Astrocyte of the cerebellum (primary cell): ENCODE measurements at regions not wholly inside any gene's neighbourhood (a gene's known extent, or its start where the extent isn't known, plus 50 kb on each side); places are given as distances from the start of the nearest gene placed in this dataset.

Experiments used
- DNase-seq: peaks from one replicate; pipeline ENCODE4 v3.0.0-alpha.2; 2011; ENCODE audit warnings: low read depth
- H3K4me3 ChIP-seq: 2 replicates; pipeline ENCODE4 v1.5.1; 2011; ENCODE audit warnings: mild to moderate bottlenecking, low read depth, low read length, moderate library complexity
- CTCF ChIP-seq: IDR thresholded peaks from 2 replicates; pipeline ENCODE4 v1.5.1; 2012; ENCODE audit warnings: low read length, low read depth, moderate library complexity, mild to moderate bottlenecking; ENCODE audit errors: missing control alignments
- in situ Hi-C: cut with HindIII; loops from 2 replicates; pipeline ENCODE4 v1.10.0; 2017; ENCODE audit warnings: low sequenced_read_pairs

DNA sequence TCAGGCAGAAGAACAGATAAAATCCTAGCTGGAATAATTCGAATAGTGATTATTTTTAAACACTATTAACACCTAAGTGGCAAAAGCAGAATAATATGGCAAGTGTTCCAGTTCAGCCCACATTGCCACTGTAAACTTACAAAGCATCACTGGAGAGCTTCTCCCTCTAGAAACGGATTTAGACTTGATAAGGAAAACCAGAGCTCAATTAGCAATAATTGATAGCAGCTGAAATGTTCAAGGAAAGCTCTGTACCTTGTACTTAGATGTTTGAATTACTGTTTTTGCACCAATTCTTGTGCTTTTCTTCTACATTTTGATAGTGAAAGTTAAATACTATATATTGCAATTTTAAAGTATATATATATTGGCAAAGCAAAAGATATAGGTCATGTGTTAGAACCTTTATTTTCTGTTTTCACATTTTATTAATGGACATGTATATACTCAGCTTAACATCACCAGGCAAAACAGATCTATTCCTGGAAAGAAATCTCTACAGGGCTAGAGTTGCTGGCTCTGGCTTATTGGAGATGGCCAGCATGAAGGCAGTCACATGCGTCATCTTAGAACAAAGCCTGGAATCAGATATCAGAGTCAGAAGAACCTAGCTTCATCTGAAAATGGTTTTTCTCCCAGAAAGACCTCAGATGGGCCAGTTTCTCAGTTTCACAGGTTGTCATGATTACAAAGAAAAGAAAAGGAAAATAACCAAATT, 149.1 kb upstream of the CTAGE1 start:
- DNase-seq: no peak
- no peak for TF ChIP-seq CTCF
- no peak overlapping the region for H3K4me3 ChIP-seq
- in situ Hi-C loops: loop anchor here (10.0 kb wide), 1 partner anchor 242 kb away; no protein-coding TSS in a partner anchor

DNA sequence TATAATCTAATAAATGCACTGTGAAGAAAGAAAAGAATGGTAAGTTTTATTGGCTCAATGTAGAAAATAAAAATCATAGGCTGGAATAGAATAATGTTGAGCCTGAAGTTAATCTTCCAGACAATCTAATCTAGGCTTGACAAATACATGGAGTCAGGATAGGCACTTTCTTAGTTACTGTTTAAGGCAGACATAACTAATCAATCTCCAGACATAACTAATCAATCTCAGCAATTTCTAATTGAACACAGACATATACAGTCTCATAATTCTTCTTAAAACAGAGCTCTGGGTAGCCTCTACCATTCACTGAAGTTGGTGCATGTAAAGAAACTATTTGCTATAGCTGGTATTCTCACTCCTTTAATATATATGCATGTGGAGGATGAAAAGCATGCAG, 150.1 kb upstream of the CTAGE1 start:
- no peak for TF ChIP-seq CTCF
- H3K4me3 ChIP-seq: no peak overlapping the region
- no peak for DNase-seq
- in situ Hi-C loops: loop anchor here (10.0 kb wide), 1 partner anchor 243 kb away; no protein-coding TSS in a partner anchor

GRCh38 chr18:22570492-22570891, 152.8 kb upstream of the CTAGE1 start:
- no peak for DNase-seq
- no peak for TF ChIP-seq CTCF
- no peak overlapping the region for H3K4me3 ChIP-seq
- in situ Hi-C loops: no loop called here

DNA sequence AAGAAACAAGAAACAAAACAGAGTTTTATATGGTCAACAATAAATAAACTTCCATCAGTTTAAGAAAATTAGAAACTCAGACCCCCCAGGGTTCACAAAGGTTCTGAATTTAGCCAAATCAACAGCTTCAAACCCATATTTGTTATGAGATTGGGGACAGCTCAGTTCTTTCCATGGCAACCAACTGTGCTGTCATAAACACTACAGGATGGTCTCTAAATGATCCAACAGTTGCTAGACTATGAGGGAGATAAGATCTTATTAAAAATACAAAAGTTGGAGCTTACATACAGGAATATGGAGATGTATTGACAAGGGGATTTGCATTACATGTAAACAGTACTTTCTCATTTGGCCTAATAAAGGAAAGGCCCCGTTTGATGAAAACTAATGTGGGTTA, 154.6 kb upstream of the CTAGE1 start:
- no peak overlapping the region for H3K4me3 ChIP-seq
- no peak for DNase-seq
- no peak for TF ChIP-seq CTCF
- in situ Hi-C loops: no loop called here

GRCh38 chr18:22579271-22579670, 161.6 kb upstream of the CTAGE1 start:
- TF ChIP-seq CTCF: no peak
- no peak for DNase-seq
- in situ Hi-C loops: no loop called here
- no peak overlapping the region for H3K4me3 ChIP-seq

- no peak for TF ChIP-seq CTCF
- H3K4me3 ChIP-seq: no peak overlapping the region
- in situ Hi-C loops: no loop called here
- no peak for DNase-seq
These were observed 167.6 kb upstream of the CTAGE1 start for GRCh38 chr18:22585333-22585732.
